ENCODE measurements at regions not wholly inside any gene's neighbourhood (a gene's known extent, or its start where the extent isn't known, plus 50 kb on each side); places are given as distances from the start of the nearest gene placed in this dataset.

- Mint-ChIP-seq H3K9me3 (no peaks in the 10 kb centered on the region), H3K27ac (no peak overlapping the region)
Measured at GRCh38 chr4:24637173-24637572, 52.8 kb upstream of the DHX15 start.

GRCh38 chr4:24638396-24638875 lies 54.1 kb upstream of the DHX15 start:
- Mint-ChIP-seq H3K36me3 (no peaks in the 10 kb centered on the region), H3K4me3 (no peak overlapping the region), H3K27me3 (peaks cover 8% of the 10 kb centered on the region), H3K4me1 (no peaks in the 10 kb centered on the region), H3K9me3 (no peaks in the 10 kb centered on the region), H3K27ac (no peak overlapping the region)
- POLR2A ChIA-PET, result no interaction called here
- ATAC-seq (ENCODE audit: low read depth), result no peak
- no peak for DNase-seq

More at GRCh38 chr4:24637173-24637572, 52.8 kb upstream of the DHX15 start:
- H3K4me1 Mint-ChIP-seq, result no peaks in the 10 kb centered on the region
- DNase-seq, result no peak
- H3K4me3 Mint-ChIP-seq, result no peak overlapping the region
- no peaks in the 10 kb centered on the region for H3K36me3 Mint-ChIP-seq
- POLR2A ChIA-PET, result no interaction called here
- H3K27me3 Mint-ChIP-seq, result peaks cover 8% of the 10 kb centered on the region
- no peak for ATAC-seq (ENCODE audit: low read depth)

- Mint-ChIP-seq H3K36me3 (no peaks in the 10 kb centered on the region), H3K4me1 (no peaks in the 10 kb centered on the region), H3K27ac (no peak overlapping the region), H3K27me3 (peaks cover 8% of the 10 kb centered on the region), H3K9me3 (no peaks in the 10 kb centered on the region), H3K4me3 (no peak overlapping the region)
- POLR2A ChIA-PET, result no interaction called here
- DNase-seq (no peak), ATAC-seq (ENCODE audit: low read depth) (no peak)
Measured at GRCh38 chr4:24639714-24640113, 55.4 kb upstream of the DHX15 start.

GRCh38 chr4:24640366-24640765 lies 56.0 kb upstream of the DHX15 start:
- Mint-ChIP-seq H3K4me1 (no peaks in the 10 kb centered on the region), H3K27ac (no peak overlapping the region), H3K9me3 (no peaks in the 10 kb centered on the region), H3K4me3 (no peak overlapping the region), H3K36me3 (no peaks in the 10 kb centered on the region), H3K27me3 (peaks cover 8% of the 10 kb centered on the region)
- DNase-seq, result no peak
- no peak for ATAC-seq (ENCODE audit: low read depth)
- POLR2A ChIA-PET, result no interaction called here

- no peak overlapping the region for H3K4me3 Mint-ChIP-seq
- no peaks in the 10 kb centered on the region for H3K36me3 Mint-ChIP-seq
- peaks cover 9% of the 10 kb centered on the region for H3K27me3 Mint-ChIP-seq
- no peak overlapping the region for H3K27ac Mint-ChIP-seq
- POLR2A ChIA-PET, result no interaction called here
- DNase-seq, result no peak
- no peak for ATAC-seq (ENCODE audit: low read depth)
- H3K4me1 Mint-ChIP-seq, result no peaks in the 10 kb centered on the region
- H3K9me3 Mint-ChIP-seq, result no peaks in the 10 kb centered on the region
Measured at GRCh38 chr4:24642981-24643547, 58.7 kb upstream of the DHX15 start.

GRCh38 chr4:24643774-24644520 lies 59.6 kb upstream of the DHX15 start:
- POLR2A ChIA-PET, result no interaction called here
- Mint-ChIP-seq H3K4me3 (no peak overlapping the region), H3K27me3 (peaks cover 6% of the 10 kb centered on the region), H3K9me3 (no peaks in the 10 kb centered on the region), H3K27ac (no peak overlapping the region), H3K4me1 (no peaks in the 10 kb centered on the region), H3K36me3 (no peaks in the 10 kb centered on the region)
- ATAC-seq (ENCODE audit: low read depth) (no peak), DNase-seq (no peak)

- H3K27me3 Mint-ChIP-seq, result peaks cover 5% of the 10 kb centered on the region
- no peaks in the 10 kb centered on the region for H3K9me3 Mint-ChIP-seq
- no peaks in the 10 kb centered on the region for H3K4me1 Mint-ChIP-seq
- no peak overlapping the region for H3K4me3 Mint-ChIP-seq
- POLR2A ChIA-PET, result no interaction called here
- ATAC-seq (ENCODE audit: low read depth) (no peak), DNase-seq (no peak)
- no peak overlapping the region for H3K27ac Mint-ChIP-seq
- H3K36me3 Mint-ChIP-seq, result no peaks in the 10 kb centered on the region
Measured at GRCh38 chr4:24644983-24645764, 60.8 kb upstream of the DHX15 start.

GRCh38 chr4:24645765-24646550 lies 61.6 kb upstream of the DHX15 start:
- Mint-ChIP-seq H3K27me3 (peaks cover 4% of the 10 kb centered on the region), H3K9me3 (no peaks in the 10 kb centered on the region), H3K36me3 (no peaks in the 10 kb centered on the region), H3K4me3 (no peak overlapping the region), H3K4me1 (no peaks in the 10 kb centered on the region), H3K27ac (no peak overlapping the region)
- DNase-seq, result no peak
- ATAC-seq (ENCODE audit: low read depth), result no peak
- POLR2A ChIA-PET, result no interaction called here

GRCh38 chr4:24646798-24647460 lies 62.6 kb upstream of the DHX15 start:
- Mint-ChIP-seq H3K9me3 (no peaks in the 10 kb centered on the region), H3K36me3 (no peaks in the 10 kb centered on the region), H3K4me3 (no peak overlapping the region), H3K27ac (no peak overlapping the region), H3K27me3 (peaks cover 4% of the 10 kb centered on the region), H3K4me1 (no peaks in the 10 kb centered on the region)
- POLR2A ChIA-PET, result no interaction called here
- no peak for DNase-seq
- ATAC-seq (ENCODE audit: low read depth), result no peak

- no peaks in the 10 kb centered on the region for H3K9me3 Mint-ChIP-seq
- H3K4me3 Mint-ChIP-seq, result no peak overlapping the region
- H3K4me1 Mint-ChIP-seq, result no peaks in the 10 kb centered on the region
- no peaks in the 10 kb centered on the region for H3K36me3 Mint-ChIP-seq
- DNase-seq, result no peak
- H3K27ac Mint-ChIP-seq, result no peak overlapping the region
- POLR2A ChIA-PET, result no interaction called here
- H3K27me3 Mint-ChIP-seq, result peaks cover 7% of the 10 kb centered on the region
- no peak for ATAC-seq (ENCODE audit: low read depth)
Measured at GRCh38 chr4:24650849-24651640, 66.7 kb upstream of the DHX15 start.

- no peak for DNase-seq
- H3K4me1 Mint-ChIP-seq, result peaks cover 4% of the 10 kb centered on the region
- H3K27ac Mint-ChIP-seq, result no peak overlapping the region
- no peak for ATAC-seq (ENCODE audit: low read depth)
- peaks cover 14% of the 10 kb centered on the region for H3K27me3 Mint-ChIP-seq
- no peaks in the 10 kb centered on the region for H3K36me3 Mint-ChIP-seq
- POLR2A ChIA-PET, result no interaction called here
- H3K9me3 Mint-ChIP-seq, result no peaks in the 10 kb centered on the region
- H3K4me3 Mint-ChIP-seq, result no peak overlapping the region
Measured at GRCh38 chr4:24655326-24655725, 71.0 kb upstream of the DHX15 start.

GRCh38 chr4:24655971-24656370 lies 71.6 kb upstream of the DHX15 start:
- POLR2A ChIA-PET, result no interaction called here
- H3K27ac Mint-ChIP-seq, result no peak overlapping the region
- peaks cover 4% of the 10 kb centered on the region for H3K4me1 Mint-ChIP-seq
- ATAC-seq (ENCODE audit: low read depth) (no peak), DNase-seq (no peak)
- no peaks in the 10 kb centered on the region for H3K36me3 Mint-ChIP-seq
- no peak overlapping the region for H3K4me3 Mint-ChIP-seq
- peaks cover 14% of the 10 kb centered on the region for H3K27me3 Mint-ChIP-seq
- H3K9me3 Mint-ChIP-seq, result no peaks in the 10 kb centered on the region

All from activated naive CD8-positive, alpha-beta T cell treated with anti-CD3 and anti-CD28 coated beads, Interleukin-2, amount 10 ng/mL, durations not matched to agents 7 days and 5 days (primary cell).